Upper lobe of right lung (tissue), 1 donor: ENCODE measurements at regions not wholly inside any gene's neighbourhood (a gene's known extent, or its start where the extent isn't known, plus 50 kb on each side); places are given as distances from the start of the nearest gene placed in this dataset.
A peak's percentile ranks its signal among the peaks of the same experiment; 100 is the strongest.

Experiments
- ATAC-seq: fragments of 200-7000 bp; cut with Tn5 transposase; one replicate; pipeline ENCODE4 v1.9.1; 2020; ENCODE audit warnings: mild to moderate bottlenecking, moderate library complexity
- DNase-seq: peaks from one replicate; pipeline ENCODE4 v3.0.0-alpha.2; 2020
- H3K27ac ChIP-seq: fragments of 200-600 bp; one replicate; pipeline ENCODE4 v1.8.0; 2022
- H3K27me3 ChIP-seq: fragments of 200-600 bp; one replicate; pipeline ENCODE4 v1.8.0; 2022; ENCODE audit warnings: mild to moderate bottlenecking
- H3K36me3 ChIP-seq: fragments of 200-600 bp; one replicate; pipeline ENCODE4 v1.8.0; 2022
- H3K4me1 ChIP-seq: fragments of 200-600 bp; one replicate; pipeline ENCODE4 v1.8.0; 2022
- H3K4me3 ChIP-seq: fragments of 200-600 bp; one replicate; pipeline ENCODE4 v1.8.0; 2022; ENCODE audit warnings: mild to moderate bottlenecking
- H3K9me3 ChIP-seq: fragments of 200-600 bp; one replicate; pipeline ENCODE4 v1.8.0; 2022
- intact Hi-C: fragments of 100-400 bp; cut with DNase I; formaldehyde crosslinking; loops from one replicate; pipeline ENCODE4 v1.11.0; 2022
- TF ChIP-seq, protein P1 (sequence below): fragments of 200-600 bp; IDR thresholded peaks from one replicate; pipeline ENCODE4 v1.8.0; 2022; ENCODE audit warnings: antibody characterized with exemption
- donor health status: DM: no; HTN: yes; CAD: no; lungs with severe emphysema.

- no peak overlapping the region for H3K4me3 ChIP-seq
- H3K36me3 ChIP-seq = no peaks in the 10 kb centered on the region
- H3K4me1 ChIP-seq = no peaks in the 10 kb centered on the region
- DNase-seq = no peak
- TF ChIP-seq, protein P1, sequence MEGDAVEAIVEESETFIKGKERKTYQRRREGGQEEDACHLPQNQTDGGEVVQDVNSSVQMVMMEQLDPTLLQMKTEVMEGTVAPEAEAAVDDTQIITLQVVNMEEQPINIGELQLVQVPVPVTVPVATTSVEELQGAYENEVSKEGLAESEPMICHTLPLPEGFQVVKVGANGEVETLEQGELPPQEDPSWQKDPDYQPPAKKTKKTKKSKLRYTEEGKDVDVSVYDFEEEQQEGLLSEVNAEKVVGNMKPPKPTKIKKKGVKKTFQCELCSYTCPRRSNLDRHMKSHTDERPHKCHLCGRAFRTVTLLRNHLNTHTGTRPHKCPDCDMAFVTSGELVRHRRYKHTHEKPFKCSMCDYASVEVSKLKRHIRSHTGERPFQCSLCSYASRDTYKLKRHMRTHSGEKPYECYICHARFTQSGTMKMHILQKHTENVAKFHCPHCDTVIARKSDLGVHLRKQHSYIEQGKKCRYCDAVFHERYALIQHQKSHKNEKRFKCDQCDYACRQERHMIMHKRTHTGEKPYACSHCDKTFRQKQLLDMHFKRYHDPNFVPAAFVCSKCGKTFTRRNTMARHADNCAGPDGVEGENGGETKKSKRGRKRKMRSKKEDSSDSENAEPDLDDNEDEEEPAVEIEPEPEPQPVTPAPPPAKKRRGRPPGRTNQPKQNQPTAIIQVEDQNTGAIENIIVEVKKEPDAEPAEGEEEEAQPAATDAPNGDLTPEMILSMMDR = no peak
- intact Hi-C loops = no loop called here
- H3K9me3 ChIP-seq = no peaks in the 10 kb centered on the region
- H3K27ac ChIP-seq = no peak overlapping the region
- ATAC-seq = no peak
- no peaks in the 10 kb centered on the region for H3K27me3 ChIP-seq
Observed at GRCh38 chr11:80610516-80610915, 1169.7 kb upstream of the TENM4 start.

- H3K4me1 ChIP-seq = no peaks in the 10 kb centered on the region
- H3K4me3 ChIP-seq = no peak overlapping the region
- no peaks in the 10 kb centered on the region for H3K36me3 ChIP-seq
- TF ChIP-seq, protein P1 = no peak
- no peaks in the 10 kb centered on the region for H3K9me3 ChIP-seq
- no peak for ATAC-seq
- no peaks in the 10 kb centered on the region for H3K27me3 ChIP-seq
- H3K27ac ChIP-seq = no peak overlapping the region
- DNase-seq = no peak
- intact Hi-C loops = no loop called here
Observed at GRCh38 chr11:80603472-80603871, 1162.6 kb upstream of the TENM4 start.

DNA sequence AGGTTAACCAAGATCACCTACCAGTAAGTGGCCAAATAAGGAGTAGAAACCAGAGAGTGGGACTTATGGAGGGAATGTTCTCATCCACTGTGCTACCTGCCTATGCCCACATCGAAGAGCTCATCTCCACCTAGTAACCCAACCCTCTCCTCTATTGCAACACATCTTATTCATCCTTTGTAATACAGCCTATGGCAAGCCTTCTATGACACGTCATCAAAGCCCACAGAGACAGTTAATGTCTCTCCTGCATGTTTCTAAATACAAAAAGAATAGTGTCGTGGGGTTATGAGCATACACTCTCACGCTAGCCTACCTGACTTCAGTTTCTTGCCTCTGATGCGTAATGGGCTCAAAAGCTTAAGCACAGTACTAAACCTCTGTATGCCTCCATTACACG, 1158.1 kb upstream of the TENM4 start:
- Histone ChIP-seq H3K4me3 (no peak overlapping the region), H3K27ac (no peak overlapping the region), H3K36me3 (no peaks in the 10 kb centered on the region), H3K4me1 (no peaks in the 10 kb centered on the region), H3K27me3 (no peaks in the 10 kb centered on the region), H3K9me3 (no peaks in the 10 kb centered on the region)
- no peak for ATAC-seq
- TF ChIP-seq, protein P1 = no peak
- DNase-seq = no peak
- intact Hi-C loops = no loop called here

DNA sequence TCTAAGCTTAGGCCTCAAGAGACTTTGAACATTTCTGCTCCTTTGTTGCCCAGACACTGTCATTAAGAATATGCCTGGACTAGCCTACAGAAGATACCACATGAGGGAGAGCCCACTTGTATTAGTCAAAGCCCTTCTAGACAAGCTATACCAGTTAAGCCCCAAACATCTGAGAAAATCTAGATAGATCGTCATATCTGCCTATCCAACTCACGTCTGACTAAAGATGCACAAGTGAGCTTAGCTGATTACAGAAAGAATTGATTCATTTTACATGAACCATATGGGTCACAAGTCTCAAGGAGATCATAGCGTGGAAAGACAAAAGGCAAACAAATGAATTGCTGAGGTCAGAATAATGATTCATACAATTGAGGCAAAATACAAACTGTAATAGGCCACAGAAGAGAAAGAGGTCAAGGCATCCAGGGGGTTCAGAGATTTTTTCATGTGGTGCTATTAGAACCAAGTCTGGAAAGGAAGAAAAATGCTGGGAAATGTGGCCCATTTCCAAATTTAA, 1155.5 kb upstream of the TENM4 start:
- intact Hi-C loops = no loop called here
- no peak overlapping the region for H3K4me3 ChIP-seq
- H3K36me3 ChIP-seq = no peaks in the 10 kb centered on the region
- no peaks in the 10 kb centered on the region for H3K4me1 ChIP-seq
- no peak overlapping the region for H3K27ac ChIP-seq
- TF ChIP-seq, protein P1 = no peak
- ATAC-seq (no peak), DNase-seq (no peak)
- no peaks in the 10 kb centered on the region for H3K27me3 ChIP-seq
- H3K9me3 ChIP-seq = no peaks in the 10 kb centered on the region

- Histone ChIP-seq H3K9me3 (no peaks in the 10 kb centered on the region), H3K4me3 (no peak overlapping the region), H3K36me3 (no peaks in the 10 kb centered on the region), H3K27me3 (no peaks in the 10 kb centered on the region), H3K27ac (no peak overlapping the region), H3K4me1 (no peaks in the 10 kb centered on the region)
- intact Hi-C loops = no loop called here
- TF ChIP-seq, protein P1 = no peak
- peak; percentile 53 for ATAC-seq
- DNase-seq = no peak
Observed at GRCh38 chr11:80595011-80595410, 1154.2 kb upstream of the TENM4 start.
